SK-N-SH (cell line): ENCODE measurements at regions not wholly inside any gene's neighbourhood (a gene's known extent, or its start where the extent isn't known, plus 50 kb on each side); places are given as distances from the start of the nearest gene placed in this dataset.

Experiments used
- CTCF ChIA-PET: fragments of 300-600, 350-600 bp; formaldehyde crosslinking; extraction: SDS; loops from one replicate; lab custom pipeline; 2021; lab: Yijun Ruan, JAX
- POLR2A ChIA-PET: fragments of 350-600 bp; sonication (Branson Sonifier 250); formaldehyde crosslinking; extraction: SDS; loops from one replicate; lab custom pipeline; 2020; ENCODE audit warnings: antibody characterized with exemption, inconsistent platforms; lab: Yijun Ruan, JAX
- DNase-seq: peaks from one replicate; pipeline ENCODE4 v3.0.0; 2012
- H2AFZ ChIP-seq: fragments of 200-600 bp; sonication (generic); 2 replicates; pipeline ENCODE4 v1.8.1; 2016; ENCODE audit warnings: antibody characterized with exemption, mild to moderate bottlenecking, low read depth
- H3F3A ChIP-seq: fragments of 200-600 bp; sonication (generic); replicated peaks from 2 replicates; pipeline ENCODE3; 2016; ENCODE audit warnings: antibody characterized with exemption, mild to moderate bottlenecking; ENCODE audit not compliant: insufficient read depth
- H3K27ac ChIP-seq, 2 experiments: fragments of 200-500 bp in 1 of 2; fragments of 200-600 bp in 1 of 2; sonication (Bioruptor generic) in 1 of 2; sonication (generic), shearing (Covaris generic) in 1 of 2; 2 replicates each; pipeline versions ENCODE4 v1.5.1 to v1.6.1; 2014 to 2016; ENCODE audit warnings: low read depth in 2 of 2, inconsistent platforms in 1 of 2, low read length in 1 of 2, mild to moderate bottlenecking in 1 of 2, mixed read lengths in 1 of 2
- H3K27me3 ChIP-seq: fragments of 200-600 bp; sonication (generic), shearing (Covaris generic); 2 replicates; pipeline ENCODE4 v1.6.1; 2016; ENCODE audit warnings: mixed run types; ENCODE audit not compliant: insufficient read depth
- H3K36me3 ChIP-seq, 2 experiments: fragments of 200-500 bp in 1 of 2; fragments of 200-600 bp in 1 of 2; sonication (Bioruptor generic) in 1 of 2; sonication (generic) in 1 of 2; replicated peaks in 1 of 2; 2 replicates each; pipeline versions ENCODE3 to v1.5.1; 2014 to 2016; ENCODE audit warnings: low read length in 1 of 2, mild to moderate bottlenecking in 1 of 2; ENCODE audit not compliant: insufficient read depth in 2 of 2, control insufficient read depth in 1 of 2
- H3K4me1 ChIP-seq, 2 experiments: fragments of 200-500 bp in 1 of 2; fragments of 200-600 bp in 1 of 2; sonication (Bioruptor generic) in 1 of 2; sonication (generic), shearing (Covaris generic) in 1 of 2; 2 replicates each; pipeline versions ENCODE4 v1.5.1 to v1.6.1; 2014 to 2016; ENCODE audit warnings: low read depth in 1 of 2, low read length in 1 of 2, mixed run types in 1 of 2; ENCODE audit not compliant: insufficient read depth in 2 of 2, control insufficient read depth in 1 of 2
- H3K4me2 ChIP-seq: fragments of 200-600 bp; sonication (generic), shearing (Covaris generic); 2 replicates; pipeline ENCODE4 v1.6.1; 2017; ENCODE audit warnings: mixed run types
- H3K4me3 ChIP-seq, 2 experiments: fragments of 200-500 bp in 1 of 2; fragments of 200-600 bp in 1 of 2; sonication (Bioruptor generic) in 1 of 2; sonication (generic), shearing (Covaris generic) in 1 of 2; 2 replicates each; pipeline versions ENCODE4 v1.5.1 to v1.8.1; 2014 to 2016; ENCODE audit warnings: low read depth in 2 of 2, inconsistent platforms in 1 of 2, low read length in 1 of 2, mild to moderate bottlenecking in 1 of 2, mixed read lengths in 1 of 2, moderate library complexity in 1 of 2
- H3K79me2 ChIP-seq: fragments of 200-600 bp; sonication (generic); 2 replicates; pipeline ENCODE4 v1.8.1; 2017; ENCODE audit warnings: mild to moderate bottlenecking; ENCODE audit not compliant: insufficient read depth
- H3K9ac ChIP-seq: fragments of 200-600 bp; sonication (generic); 2 replicates; pipeline ENCODE4 v1.6.1; 2017; ENCODE audit warnings: mixed run types
- H3K9me2 ChIP-seq: fragments of 200-600 bp; sonication (generic); 2 replicates; pipeline ENCODE4 v1.6.1; 2017; ENCODE audit warnings: mixed run types
- H3K9me3 ChIP-seq: fragments of 200-600 bp; sonication (generic); 2 replicates; pipeline ENCODE4 v1.6.1; 2017; ENCODE audit warnings: mixed run types, mild to moderate bottlenecking, moderate library complexity
- H4K20me1 ChIP-seq: fragments of 200-600 bp; sonication (generic); 2 replicates; pipeline ENCODE4 v1.6.1; 2017; ENCODE audit warnings: mild to moderate bottlenecking, mixed run types; ENCODE audit not compliant: insufficient read depth
- CHD2 ChIP-seq: fragments of 150-350 bp; IDR thresholded peaks from 2 replicates; pipeline ENCODE4 v1.6.1; 2018; ENCODE audit warnings: low read length; ENCODE audit not compliant: partially characterized antibody
- ELF1 ChIP-seq: IDR thresholded peaks from 2 replicates; pipeline ENCODE4 v1.4.0; 2012
- EP300 ChIP-seq, 2 experiments: IDR thresholded peaks; 2 replicates each; pipeline versions ENCODE4 v1.4.0 to v1.6.1; 2012; ENCODE audit warnings: borderline replicate concordance in 1 of 2, low read depth in 1 of 2, low read length in 1 of 2
- FOSL2 ChIP-seq: IDR thresholded peaks from 2 replicates; pipeline ENCODE4 v1.4.0; 2012; ENCODE audit warnings: low read depth, mild to moderate bottlenecking, moderate library complexity, borderline replicate concordance
- FOXJ3 ChIP-seq: sonication (generic); formaldehyde crosslinking; IDR thresholded peaks from 2 replicates; pipeline ENCODE4 v1.5.1; 2020; ENCODE audit warnings: mild to moderate bottlenecking, missing genetic modification reagents
- GATA2 ChIP-seq: sonication (generic); formaldehyde crosslinking; IDR thresholded peaks from 2 replicates; pipeline ENCODE4 v1.5.0; 2020; ENCODE audit warnings: mild to moderate bottlenecking, missing genetic modification reagents
- MEF2A ChIP-seq: IDR thresholded peaks from 2 replicates; pipeline ENCODE4 v1.4.0; 2012; ENCODE audit warnings: low read depth, borderline replicate concordance
- NFIC ChIP-seq: IDR thresholded peaks from 2 replicates; pipeline ENCODE4 v1.4.0; 2012; ENCODE audit warnings: borderline replicate concordance
- POLR2AphosphoS5 ChIP-seq: IDR thresholded peaks from 2 replicates; pipeline ENCODE4 v1.6.1; 2012; ENCODE audit warnings: low read depth, low read length
- RCOR1 ChIP-seq: fragments of 150-350 bp; IDR thresholded peaks from 2 replicates; pipeline ENCODE4 v1.6.1; 2017; ENCODE audit warnings: antibody characterized with exemption, low read length
- RFX5 ChIP-seq: IDR thresholded peaks from 2 replicates; pipeline ENCODE4 v1.6.1; 2012; ENCODE audit warnings: mild to moderate bottlenecking, improper control_type of control experiment, low read length
- TCF12 ChIP-seq: IDR thresholded peaks from 2 replicates; pipeline ENCODE4 v1.4.0; 2012
- TEAD4 ChIP-seq: IDR thresholded peaks from 2 replicates; pipeline ENCODE4 v1.4.0; 2012; ENCODE audit warnings: mild to moderate bottlenecking, borderline replicate concordance; ENCODE audit not compliant: insufficient read depth
- WGBS: methylation state at CpG from one replicate; pipeline ENCODE4 v1.1.6; 2017; ENCODE audit warnings: low lambda C conversion rate; 5-methylcytosine and 5-hydroxymethylcytosine counted together
- TF ChIP-seq, protein P1 (sequence below): IDR thresholded peaks from 2 replicates; pipeline ENCODE4 v1.6.1; 2012; ENCODE audit warnings: mild to moderate bottlenecking, low read depth, low read length, moderate library complexity
- TF ChIP-seq, protein P2 (sequence below): IDR thresholded peaks from 2 replicates; pipeline ENCODE4 v1.4.0; 2012; ENCODE audit warnings: low read depth
- TF ChIP-seq, protein P3 (sequence below): IDR thresholded peaks from 2 replicates; pipeline ENCODE4 v1.4.0; 2012; ENCODE audit warnings: low read depth, borderline replicate concordance

GRCh38 chr14:49975799-49976198 is 82.9 kb downstream of the ARF6 start:
- ChIA-PET POLR2A (no interaction called here), CTCF (interaction anchor here (1.3 kb wide), 1 partner anchor 22 kb away, joined by 3 read pairs; no protein-coding TSS in a partner anchor)
- peak overlapping the region; percentile 10; the same call in 1 of the 2 replicates for H3K9ac ChIP-seq

More at GRCh38 chr14:49975799-49976198, 82.9 kb downstream of the ARF6 start:
- H3K36me3 ChIP-seq, result no peaks in the 10 kb centered on the region
- no peak overlapping the region for H3K4me3 ChIP-seq
- no peaks in the 10 kb centered on the region for H3K9me2 ChIP-seq
- H3K79me2 ChIP-seq, result no peaks in the 10 kb centered on the region
- no peak for DNase-seq
- H4K20me1 ChIP-seq, result no peaks in the 10 kb centered on the region
- H3K4me2 ChIP-seq, result 0 out of 2 replicates have a peak overlapping the region, but pooled peaks have one; percentile 2
- no peaks in the 10 kb centered on the region for H3K27me3 ChIP-seq
- no peaks in the 10 kb centered on the region for H3K9me3 ChIP-seq
- WGBS, result 77% methylated on average over 3 of the region's 3 CpGs
- peak overlapping the region; percentile 10; the same call in 1 of the 2 replicates for H2AFZ ChIP-seq
- H3F3A ChIP-seq, result peaks cover 38% of the 10 kb centered on the region
- peaks cover 18 to 43% of the 10 kb centered on the region in 2 experiments for H3K4me1 ChIP-seq
- TF ChIP-seq FOSL2, result no peak
- TF ChIP-seq, protein P1, sequence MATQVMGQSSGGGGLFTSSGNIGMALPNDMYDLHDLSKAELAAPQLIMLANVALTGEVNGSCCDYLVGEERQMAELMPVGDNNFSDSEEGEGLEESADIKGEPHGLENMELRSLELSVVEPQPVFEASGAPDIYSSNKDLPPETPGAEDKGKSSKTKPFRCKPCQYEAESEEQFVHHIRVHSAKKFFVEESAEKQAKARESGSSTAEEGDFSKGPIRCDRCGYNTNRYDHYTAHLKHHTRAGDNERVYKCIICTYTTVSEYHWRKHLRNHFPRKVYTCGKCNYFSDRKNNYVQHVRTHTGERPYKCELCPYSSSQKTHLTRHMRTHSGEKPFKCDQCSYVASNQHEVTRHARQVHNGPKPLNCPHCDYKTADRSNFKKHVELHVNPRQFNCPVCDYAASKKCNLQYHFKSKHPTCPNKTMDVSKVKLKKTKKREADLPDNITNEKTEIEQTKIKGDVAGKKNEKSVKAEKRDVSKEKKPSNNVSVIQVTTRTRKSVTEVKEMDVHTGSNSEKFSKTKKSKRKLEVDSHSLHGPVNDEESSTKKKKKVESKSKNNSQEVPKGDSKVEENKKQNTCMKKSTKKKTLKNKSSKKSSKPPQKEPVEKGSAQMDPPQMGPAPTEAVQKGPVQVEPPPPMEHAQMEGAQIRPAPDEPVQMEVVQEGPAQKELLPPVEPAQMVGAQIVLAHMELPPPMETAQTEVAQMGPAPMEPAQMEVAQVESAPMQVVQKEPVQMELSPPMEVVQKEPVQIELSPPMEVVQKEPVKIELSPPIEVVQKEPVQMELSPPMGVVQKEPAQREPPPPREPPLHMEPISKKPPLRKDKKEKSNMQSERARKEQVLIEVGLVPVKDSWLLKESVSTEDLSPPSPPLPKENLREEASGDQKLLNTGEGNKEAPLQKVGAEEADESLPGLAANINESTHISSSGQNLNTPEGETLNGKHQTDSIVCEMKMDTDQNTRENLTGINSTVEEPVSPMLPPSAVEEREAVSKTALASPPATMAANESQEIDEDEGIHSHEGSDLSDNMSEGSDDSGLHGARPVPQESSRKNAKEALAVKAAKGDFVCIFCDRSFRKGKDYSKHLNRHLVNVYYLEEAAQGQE, result no peak
- TF ChIP-seq ELF1, result no peak
- TF ChIP-seq, protein P2, sequence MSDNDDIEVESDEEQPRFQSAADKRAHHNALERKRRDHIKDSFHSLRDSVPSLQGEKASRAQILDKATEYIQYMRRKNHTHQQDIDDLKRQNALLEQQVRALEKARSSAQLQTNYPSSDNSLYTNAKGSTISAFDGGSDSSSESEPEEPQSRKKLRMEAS, result no peak
- TF ChIP-seq TEAD4, result no peak
- no peak for TF ChIP-seq RCOR1
- no peak for TF ChIP-seq EP300 (IDR thresholded peaks at IDR 0.05; ENCODE audit: borderline replicate concordance in 1 of 2, low read depth in 1 of 2, low read length in 1 of 2)
- TF ChIP-seq RFX5, result no peak
- no peak for TF ChIP-seq POLR2AphosphoS5
- no peak for TF ChIP-seq NFIC
- no peak for TF ChIP-seq FOXJ3 (CRISPR knock-in tag)
- no peak for TF ChIP-seq CHD2
- no peak for TF ChIP-seq MEF2A
- TF ChIP-seq TCF12, result no peak
- TF ChIP-seq, protein P3, sequence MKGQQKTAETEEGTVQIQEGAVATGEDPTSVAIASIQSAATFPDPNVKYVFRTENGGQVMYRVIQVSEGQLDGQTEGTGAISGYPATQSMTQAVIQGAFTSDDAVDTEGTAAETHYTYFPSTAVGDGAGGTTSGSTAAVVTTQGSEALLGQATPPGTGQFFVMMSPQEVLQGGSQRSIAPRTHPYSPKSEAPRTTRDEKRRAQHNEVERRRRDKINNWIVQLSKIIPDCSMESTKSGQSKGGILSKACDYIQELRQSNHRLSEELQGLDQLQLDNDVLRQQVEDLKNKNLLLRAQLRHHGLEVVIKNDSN, result no peak
- no peak for TF ChIP-seq GATA2
- H3K27ac ChIP-seq, result peak overlapping the region; percentile 48 to 89; a peak in 3 of 4 replicates
